Stromal cell of bone marrow (primary cell): ENCODE measurements at regions not wholly inside any gene's neighbourhood (a gene's known extent, or its start where the extent isn't known, plus 50 kb on each side); places are given as distances from the start of the nearest gene placed in this dataset.
A peak's percentile ranks its signal among the peaks of the same experiment; 100 is the strongest.

Experiments used
- DNase-seq: peaks from one replicate; pipeline ENCODE4 v3.0.0-alpha.2; 2012; ENCODE audit warnings: low read depth

- DNase-seq = no peak
Measured at GRCh38 chr6:53974941-53975340, 136.3 kb upstream of the MLIP start.

GRCh38 chr6:53975941-53976615 is 135.2 kb upstream of the MLIP start:
- no peak for DNase-seq

GRCh38 chr6:53977551-53977950 is 133.7 kb upstream of the MLIP start:
- no peak for DNase-seq

- no peak for DNase-seq
Measured at GRCh38 chr6:53979468-53980067, 131.7 kb upstream of the MLIP start.

- no peak for DNase-seq
Measured at GRCh38 chr6:53982366-53983050, 128.7 kb upstream of the MLIP start.

- DNase-seq = no peak
Measured at GRCh38 chr6:53983301-53983700, 127.9 kb upstream of the MLIP start.

- DNase-seq = peak; percentile 92
Measured at GRCh38 chr6:53984163-53984562, 127.1 kb upstream of the MLIP start.

GRCh38 chr6:53984581-53984980 is 126.7 kb upstream of the MLIP start:
- DNase-seq = no peak

- DNase-seq = no peak
Measured at GRCh38 chr6:53985366-53985765, 125.9 kb upstream of the MLIP start.

GRCh38 chr6:53986165-53986720 is 125.0 kb upstream of the MLIP start:
- DNase-seq = no peak

GRCh38 chr6:53986721-53987521 is 124.3 kb upstream of the MLIP start:
- DNase-seq = no peak

GRCh38 chr6:53987522-53987888 is 123.7 kb upstream of the MLIP start:
- no peak for DNase-seq

- DNase-seq = no peak
Measured at GRCh38 chr6:53989504-53989903, 121.7 kb upstream of the MLIP start.

- no peak for DNase-seq
Measured at GRCh38 chr6:53992522-53992921, 118.7 kb upstream of the MLIP start.

- no peak for DNase-seq
Measured at GRCh38 chr6:53994201-53994600, 117.0 kb upstream of the MLIP start.

GRCh38 chr6:53995935-53996334 is 115.3 kb upstream of the MLIP start:
- DNase-seq = no peak

- no peak for DNase-seq
Measured at GRCh38 chr6:53998303-53998702, 112.9 kb upstream of the MLIP start.

GRCh38 chr6:53999088-53999755 is 112.0 kb upstream of the MLIP start:
- no peak for DNase-seq

GRCh38 chr6:54002116-54002515 is 109.1 kb upstream of the MLIP start:
- no peak for DNase-seq

- no peak for DNase-seq
Measured at GRCh38 chr6:54003316-54003715, 107.9 kb upstream of the MLIP start.

GRCh38 chr6:54008589-54008988 is 102.7 kb upstream of the MLIP start:
- no peak for DNase-seq
